ENCODE measurements at regions not wholly inside any gene's neighbourhood (a gene's known extent, or its start where the extent isn't known, plus 50 kb on each side); places are given as distances from the start of the nearest gene placed in this dataset.

DNA sequence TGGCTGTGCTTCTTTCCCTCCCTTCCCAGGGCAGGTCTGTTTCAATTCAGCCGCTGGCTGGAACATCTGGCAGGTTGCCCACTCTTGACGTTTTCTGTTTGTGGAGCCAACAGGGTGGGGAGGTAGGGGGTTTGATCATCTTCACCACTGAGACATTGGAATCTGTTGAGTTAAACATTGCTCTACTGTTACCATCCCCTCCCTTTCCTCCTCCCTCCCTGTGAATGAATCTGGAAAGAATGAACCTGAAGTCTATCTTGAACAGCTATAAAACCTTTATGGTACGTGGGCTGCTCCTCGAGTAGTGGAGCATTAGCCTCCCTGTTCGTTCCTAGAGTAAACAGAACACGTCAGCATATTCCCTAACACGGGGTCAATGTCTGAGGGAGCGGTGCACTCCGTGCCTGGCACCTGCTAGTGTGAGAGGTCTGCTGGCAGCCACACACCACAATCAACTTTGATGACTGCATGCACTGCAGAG lies 249.9 kb upstream of the RBBP8 start:
- Histone ChIP-seq H3K27ac (peak overlapping the region; percentile 74), H3K36me3 (replicated peaks) (no peaks in the 10 kb centered on the region), H3K4me3 (ENCODE audit: low read depth, low read length) (no peak overlapping the region), H3K27me3 (replicated peaks) (no peaks in the 10 kb centered on the region)
- DNase-seq, result peak; percentile 95
- TF ChIP-seq, protein P1, sequence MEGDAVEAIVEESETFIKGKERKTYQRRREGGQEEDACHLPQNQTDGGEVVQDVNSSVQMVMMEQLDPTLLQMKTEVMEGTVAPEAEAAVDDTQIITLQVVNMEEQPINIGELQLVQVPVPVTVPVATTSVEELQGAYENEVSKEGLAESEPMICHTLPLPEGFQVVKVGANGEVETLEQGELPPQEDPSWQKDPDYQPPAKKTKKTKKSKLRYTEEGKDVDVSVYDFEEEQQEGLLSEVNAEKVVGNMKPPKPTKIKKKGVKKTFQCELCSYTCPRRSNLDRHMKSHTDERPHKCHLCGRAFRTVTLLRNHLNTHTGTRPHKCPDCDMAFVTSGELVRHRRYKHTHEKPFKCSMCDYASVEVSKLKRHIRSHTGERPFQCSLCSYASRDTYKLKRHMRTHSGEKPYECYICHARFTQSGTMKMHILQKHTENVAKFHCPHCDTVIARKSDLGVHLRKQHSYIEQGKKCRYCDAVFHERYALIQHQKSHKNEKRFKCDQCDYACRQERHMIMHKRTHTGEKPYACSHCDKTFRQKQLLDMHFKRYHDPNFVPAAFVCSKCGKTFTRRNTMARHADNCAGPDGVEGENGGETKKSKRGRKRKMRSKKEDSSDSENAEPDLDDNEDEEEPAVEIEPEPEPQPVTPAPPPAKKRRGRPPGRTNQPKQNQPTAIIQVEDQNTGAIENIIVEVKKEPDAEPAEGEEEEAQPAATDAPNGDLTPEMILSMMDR (IDR thresholded peaks at IDR 0.05; ENCODE audit: low read depth, low read length, missing control alignments), result no peak
- in situ Hi-C loops (cut with HindIII; ENCODE audit: low pct_ligation_motif_present, low sequenced_read_pairs), result no loop called here

DNA sequence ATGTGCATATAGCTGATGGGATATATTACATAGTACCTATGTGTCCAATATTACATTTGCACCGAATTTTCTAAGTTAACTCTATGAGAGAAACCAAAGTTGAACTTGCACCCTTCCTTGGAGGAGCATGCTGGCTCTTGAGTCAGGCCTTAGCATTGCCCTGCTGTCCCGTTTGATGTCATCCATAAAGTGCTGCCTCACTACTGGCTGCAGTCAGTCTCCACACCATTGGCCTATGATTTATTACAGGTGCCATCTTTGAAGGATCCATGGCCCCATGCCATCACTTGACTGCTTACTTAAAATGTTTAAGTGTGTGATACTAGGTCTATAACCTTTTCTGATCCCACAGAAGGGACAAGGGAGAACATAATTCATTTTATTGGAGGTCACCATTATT lies 249.3 kb upstream of the RBBP8 start:
- TF ChIP-seq, protein P1 (IDR thresholded peaks at IDR 0.05; ENCODE audit: low read depth, low read length, missing control alignments), result no peak
- Histone ChIP-seq H3K27ac (peak overlapping the region; percentile 74), H3K36me3 (replicated peaks) (no peaks in the 10 kb centered on the region), H3K27me3 (replicated peaks) (no peaks in the 10 kb centered on the region), H3K4me3 (ENCODE audit: low read depth, low read length) (no peak overlapping the region)
- DNase-seq, result no peak
- in situ Hi-C loops (cut with HindIII; ENCODE audit: low pct_ligation_motif_present, low sequenced_read_pairs), result no loop called here

DNA sequence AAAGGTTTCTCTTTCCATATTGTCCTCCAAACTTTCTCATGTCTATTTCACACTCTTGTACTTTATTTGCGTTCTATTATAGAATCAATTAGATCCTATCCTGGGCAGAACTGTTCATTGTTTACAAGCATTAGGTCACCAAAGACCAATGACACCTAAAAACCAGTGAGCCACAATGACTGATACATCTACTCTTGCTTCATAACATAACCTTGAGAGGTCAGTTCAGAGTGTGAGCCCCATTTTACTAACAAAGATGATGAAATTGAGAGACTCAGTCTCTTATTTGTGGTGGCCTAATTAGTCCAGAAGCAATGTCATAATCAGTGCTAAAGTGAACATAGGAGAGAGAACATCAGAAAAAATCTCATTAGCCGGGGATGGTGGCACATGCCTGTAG lies 248.9 kb upstream of the RBBP8 start:
- Histone ChIP-seq H3K27ac (peak overlapping the region; percentile 74), H3K4me3 (ENCODE audit: low read depth, low read length) (no peak overlapping the region), H3K27me3 (replicated peaks) (no peaks in the 10 kb centered on the region), H3K36me3 (replicated peaks) (no peaks in the 10 kb centered on the region)
- TF ChIP-seq, protein P1 (IDR thresholded peaks at IDR 0.05; ENCODE audit: low read depth, low read length, missing control alignments), result no peak
- no peak for DNase-seq
- in situ Hi-C loops (cut with HindIII; ENCODE audit: low pct_ligation_motif_present, low sequenced_read_pairs), result no loop called here

DNA sequence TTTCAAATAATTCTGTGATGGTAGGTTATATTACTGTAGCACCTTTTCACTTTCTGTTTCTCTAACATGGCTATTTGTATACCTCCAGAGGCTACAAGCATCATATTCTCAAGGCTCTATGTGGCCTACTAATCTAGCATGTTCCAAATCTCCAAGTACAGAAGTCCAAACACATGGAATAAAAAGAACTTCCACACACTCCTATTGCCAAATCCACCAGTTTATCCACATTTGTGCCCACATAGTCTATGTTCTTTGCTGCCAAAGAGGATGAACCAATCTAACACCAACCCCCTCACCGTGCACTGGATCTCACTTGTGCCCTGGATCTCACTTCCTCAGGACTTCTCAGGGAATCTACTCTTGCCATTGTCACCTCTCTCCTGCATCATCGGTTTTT lies 247.3 kb upstream of the RBBP8 start:
- in situ Hi-C loops (cut with HindIII; ENCODE audit: low pct_ligation_motif_present, low sequenced_read_pairs), result no loop called here
- Histone ChIP-seq H3K36me3 (replicated peaks) (no peaks in the 10 kb centered on the region), H3K27ac (no peak overlapping the region), H3K27me3 (replicated peaks) (no peaks in the 10 kb centered on the region), H3K4me3 (ENCODE audit: low read depth, low read length) (no peak overlapping the region)
- no peak for DNase-seq
- TF ChIP-seq, protein P1 (IDR thresholded peaks at IDR 0.05; ENCODE audit: low read depth, low read length, missing control alignments), result no peak

DNA sequence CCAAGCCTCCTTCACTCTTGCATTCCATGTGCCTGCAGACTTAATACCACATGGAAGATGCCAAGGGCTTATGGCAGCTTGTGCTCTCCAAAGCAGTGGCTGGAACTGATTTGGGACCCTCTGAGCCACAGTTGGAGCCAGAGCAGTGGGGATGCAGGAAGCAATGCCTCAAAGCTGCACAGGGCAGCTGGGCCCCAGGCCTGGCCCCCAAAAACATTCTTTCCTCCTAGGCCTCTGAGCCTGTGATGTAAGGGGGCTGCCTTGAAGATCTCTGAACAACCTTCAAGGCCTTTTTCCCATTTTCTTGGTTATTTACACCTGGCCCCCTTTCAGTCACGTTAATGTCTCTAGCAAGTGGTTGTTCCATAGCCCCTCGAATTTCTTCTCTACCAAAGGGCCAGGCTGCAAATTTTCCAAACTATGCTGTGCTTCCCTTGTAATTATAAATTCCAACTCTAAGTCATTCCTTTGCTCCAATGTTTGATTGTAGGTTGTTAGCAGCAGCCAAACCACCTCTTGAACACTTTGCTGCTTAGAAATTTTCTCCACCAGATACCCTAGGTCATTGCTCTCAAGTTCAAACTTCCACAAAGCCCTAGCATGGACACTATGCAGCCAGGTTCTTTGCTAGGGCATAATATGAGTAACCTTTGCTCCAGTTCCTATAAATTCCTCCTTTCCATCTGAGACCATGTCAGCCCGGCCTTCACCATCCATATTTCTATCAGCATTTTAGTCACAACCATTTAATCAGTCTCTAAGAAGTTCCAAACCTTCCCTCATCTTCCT lies 245.0 kb upstream of the RBBP8 start:
- no peaks in the 10 kb centered on the region for H3K36me3 ChIP-seq (replicated peaks)
- H3K4me3 ChIP-seq (ENCODE audit: low read depth, low read length), result no peak overlapping the region
- in situ Hi-C loops (cut with HindIII; ENCODE audit: low pct_ligation_motif_present, low sequenced_read_pairs), result no loop called here
- TF ChIP-seq, protein P1 (IDR thresholded peaks at IDR 0.05; ENCODE audit: low read depth, low read length, missing control alignments), result no peak
- no peak for DNase-seq
- no peak overlapping the region for H3K27ac ChIP-seq
- no peaks in the 10 kb centered on the region for H3K27me3 ChIP-seq (replicated peaks)
